ENCODE measurements at regions not wholly inside any gene's neighbourhood (a gene's known extent, or its start where the extent isn't known, plus 50 kb on each side); places are given as distances from the start of the nearest gene placed in this dataset.
"Not testable (repeated sequence)": the region's sequence is repeated elsewhere in the genome, so short reads cannot be mapped to it uniquely, and the experiment has no call there.

DNA sequence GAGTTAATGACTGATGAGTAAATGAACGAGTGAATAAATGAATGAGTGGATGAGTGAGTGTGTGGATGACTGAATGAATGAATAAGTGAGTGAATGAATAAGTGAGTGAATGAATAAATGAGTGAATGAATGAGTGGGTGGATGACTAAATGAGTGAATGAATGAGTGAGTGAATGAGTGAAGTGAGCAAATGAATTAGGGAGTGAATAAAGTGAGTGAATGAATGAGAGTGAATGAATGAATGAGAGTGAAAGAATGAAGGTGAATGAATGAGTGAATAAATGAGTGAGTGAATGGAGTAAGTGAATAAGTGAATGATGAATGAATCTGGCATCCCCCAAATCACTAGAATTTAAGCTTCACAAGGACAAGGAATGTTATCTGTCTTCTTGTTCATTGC, 1253.0 kb downstream of the TYW1 start:
- H3K27me3 ChIP-seq, result peaks cover 0 to 3% (median 0%) of the 10 kb centered on the region in 9 donors
- H3K9me3 ChIP-seq, result peaks cover 0 to 7% (median 0%) of the 10 kb centered on the region in 12 donors
- intact Hi-C loops (cut with DNase I), result no loop called here
- H3K4me3 ChIP-seq, result no peak overlapping the region
- WGBS, 4 donors, result 80 to 91% (median 87%) methylated on average over 1 of the region's 1 CpG
- no peak for TF ChIP-seq POLR2A (IDR thresholded peaks at IDR 0.05)
- TF ChIP-seq, protein P1, sequence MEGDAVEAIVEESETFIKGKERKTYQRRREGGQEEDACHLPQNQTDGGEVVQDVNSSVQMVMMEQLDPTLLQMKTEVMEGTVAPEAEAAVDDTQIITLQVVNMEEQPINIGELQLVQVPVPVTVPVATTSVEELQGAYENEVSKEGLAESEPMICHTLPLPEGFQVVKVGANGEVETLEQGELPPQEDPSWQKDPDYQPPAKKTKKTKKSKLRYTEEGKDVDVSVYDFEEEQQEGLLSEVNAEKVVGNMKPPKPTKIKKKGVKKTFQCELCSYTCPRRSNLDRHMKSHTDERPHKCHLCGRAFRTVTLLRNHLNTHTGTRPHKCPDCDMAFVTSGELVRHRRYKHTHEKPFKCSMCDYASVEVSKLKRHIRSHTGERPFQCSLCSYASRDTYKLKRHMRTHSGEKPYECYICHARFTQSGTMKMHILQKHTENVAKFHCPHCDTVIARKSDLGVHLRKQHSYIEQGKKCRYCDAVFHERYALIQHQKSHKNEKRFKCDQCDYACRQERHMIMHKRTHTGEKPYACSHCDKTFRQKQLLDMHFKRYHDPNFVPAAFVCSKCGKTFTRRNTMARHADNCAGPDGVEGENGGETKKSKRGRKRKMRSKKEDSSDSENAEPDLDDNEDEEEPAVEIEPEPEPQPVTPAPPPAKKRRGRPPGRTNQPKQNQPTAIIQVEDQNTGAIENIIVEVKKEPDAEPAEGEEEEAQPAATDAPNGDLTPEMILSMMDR (IDR thresholded peaks at IDR 0.05), result no peak
- H3K36me3 ChIP-seq, result no peaks in the 10 kb centered on the region
- no peaks in the 10 kb centered on the region for H3K4me1 ChIP-seq
- no peak for ATAC-seq
- DNase-seq, result no peak
- H3K27ac ChIP-seq, result no peak overlapping the region

DNA sequence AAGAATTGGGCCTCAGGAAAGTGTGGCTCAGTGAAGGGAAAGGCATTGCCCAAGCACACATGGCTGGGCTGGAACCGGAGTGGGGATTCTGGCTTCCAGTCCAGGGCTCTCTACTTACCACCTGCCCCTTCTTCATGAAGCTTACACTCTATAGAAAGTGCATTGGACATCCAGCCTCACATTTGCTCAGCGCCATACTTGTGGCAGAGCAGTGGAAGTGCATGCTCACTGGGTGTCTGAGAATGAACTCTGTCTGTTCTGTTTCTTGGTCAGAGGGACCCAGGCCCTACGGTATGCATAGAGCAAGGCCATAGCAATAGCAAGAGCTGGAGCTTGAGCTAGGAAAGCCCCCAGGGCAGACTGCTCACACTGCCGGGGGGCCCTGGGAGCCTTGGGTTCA, 1253.5 kb downstream of the TYW1 start:
- 80 to 99% (median 88%) methylated on average over 4 of the region's 4 CpGs for WGBS, 4 donors

DNA sequence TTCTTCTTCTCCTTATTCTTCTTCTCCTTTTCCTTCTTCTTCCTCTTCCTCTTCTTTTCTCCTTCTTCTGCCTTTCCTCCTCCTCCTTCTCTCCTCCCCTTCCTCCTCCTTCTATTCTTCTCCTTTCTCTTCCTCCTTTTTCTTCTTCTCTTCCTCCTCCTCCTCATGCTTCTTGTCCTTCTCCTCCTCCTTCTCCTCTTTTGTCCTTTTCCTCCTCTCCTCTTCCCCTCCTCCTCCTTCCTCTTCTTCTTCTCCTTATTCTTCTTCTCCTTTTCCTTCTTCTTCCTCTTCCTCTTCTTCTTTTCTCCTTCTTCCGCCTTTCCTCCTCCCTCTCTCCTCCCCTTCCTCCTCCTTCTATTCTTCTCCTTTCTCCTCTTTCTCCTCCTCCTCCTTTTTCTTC, 1258.2 kb downstream of the TYW1 start:
- H3K36me3 ChIP-seq; H3K27me3 ChIP-seq; H3K4me1 ChIP-seq; intact Hi-C loops (cut with DNase I); H3K4me3 ChIP-seq; H3K9me3 ChIP-seq; DNase-seq; ATAC-seq; H3K27ac ChIP-seq: not testable (repeated sequence)
- WGBS, 4 donors, result 74 to 89% (median 79%) methylated on average over 1 of the region's 1 CpG

More for the DNA sequence above, 1253.5 kb downstream of the TYW1 start:
- no peak for ATAC-seq
- no peak overlapping the region for H3K27ac ChIP-seq
- H3K4me1 ChIP-seq, result no peaks in the 10 kb centered on the region
- no peaks in the 10 kb centered on the region for H3K36me3 ChIP-seq
- intact Hi-C loops (cut with DNase I), result no loop called here
- H3K27me3 ChIP-seq, result peaks cover 0 to 3% (median 0%) of the 10 kb centered on the region in 9 donors
- TF ChIP-seq POLR2A (IDR thresholded peaks at IDR 0.05), result no peak
- TF ChIP-seq, protein P1 (IDR thresholded peaks at IDR 0.05), result no peak
- DNase-seq, result no peak
- H3K4me3 ChIP-seq, result no peak overlapping the region
- peaks cover 0 to 7% (median 0%) of the 10 kb centered on the region in 12 donors for H3K9me3 ChIP-seq

DNA sequence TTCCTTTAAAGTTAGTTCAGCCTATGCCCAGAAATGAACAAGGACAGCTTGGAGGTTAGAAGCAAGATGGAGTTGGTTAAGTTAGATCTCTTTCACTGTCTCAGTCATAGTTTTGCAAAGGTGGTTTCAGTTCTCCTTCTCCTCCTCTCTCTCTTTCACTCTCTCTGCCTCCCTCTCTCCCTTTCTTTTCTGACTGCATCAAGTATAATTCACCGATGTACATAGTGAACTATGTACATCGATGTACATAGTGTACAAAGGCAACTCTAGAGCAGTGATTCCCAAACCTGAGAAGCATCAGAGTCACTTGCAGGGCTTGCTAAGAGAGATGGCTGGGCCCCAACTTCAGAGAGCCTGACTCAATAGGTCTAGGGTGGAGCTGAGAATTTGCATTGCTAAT, 1259.7 kb downstream of the TYW1 start:
- peaks cover 0 to 6% (median 0%) of the 10 kb centered on the region in 9 donors for H3K27me3 ChIP-seq
- intact Hi-C loops (cut with DNase I), result no loop called here
- H3K36me3 ChIP-seq, result no peaks in the 10 kb centered on the region
- no peaks in the 10 kb centered on the region for H3K4me1 ChIP-seq
- peaks cover 0 to 7% (median 0%) of the 10 kb centered on the region in 12 donors for H3K9me3 ChIP-seq
- no peak for TF ChIP-seq POLR2A (IDR thresholded peaks at IDR 0.05)
- TF ChIP-seq, protein P1 (IDR thresholded peaks at IDR 0.05), result no peak
- no peak overlapping the region for H3K4me3 ChIP-seq
- no peak overlapping the region for H3K27ac ChIP-seq
- ATAC-seq (no peak), DNase-seq (no peak)
- 87 to 94% (median 89%) methylated on average over 2 of the region's 2 CpGs for WGBS, 4 donors

DNA sequence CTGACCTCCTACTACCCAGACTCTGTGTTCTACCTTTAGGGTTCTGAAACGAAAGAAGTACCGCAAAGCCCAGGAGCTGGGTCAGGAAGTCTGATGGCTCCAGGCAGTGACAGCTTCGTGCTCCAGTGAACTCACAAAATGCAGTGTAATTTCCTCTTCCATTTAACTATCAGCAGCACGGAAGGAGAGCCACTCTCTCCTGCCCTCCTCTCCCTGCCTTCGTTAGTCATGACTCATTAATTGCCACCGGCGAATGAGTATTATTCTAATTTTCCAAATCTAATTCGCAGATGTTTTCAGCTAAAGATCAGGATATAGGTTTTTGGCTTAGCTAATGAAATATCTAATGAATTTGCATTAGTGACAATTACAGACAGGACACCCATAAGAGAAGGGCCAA, 1262.0 kb downstream of the TYW1 start:
- TF ChIP-seq POLR2A (IDR thresholded peaks at IDR 0.05), result no peak
- TF ChIP-seq, protein P1 (IDR thresholded peaks at IDR 0.05), result no peak
- WGBS, 4 donors, result 55 to 66% (median 61%) methylated on average over 8 of the region's 8 CpGs
- ATAC-seq, result no peak

More for the DNA sequence above, 1262.0 kb downstream of the TYW1 start:
- Histone ChIP-seq H3K27ac (no peak overlapping the region), H3K9me3 (no peaks in the 10 kb centered on the region), H3K4me3 (no peak overlapping the region), H3K4me1 (no peaks in the 10 kb centered on the region), H3K27me3 (peaks cover 0 to 6% (median 0%) of the 10 kb centered on the region in 9 donors), H3K36me3 (no peaks in the 10 kb centered on the region)
- intact Hi-C loops (cut with DNase I), result no loop called here
- no peak for DNase-seq
